HepG2 (cell line): ENCODE measurements at regions not wholly inside any gene's neighbourhood (a gene's known extent, or its start where the extent isn't known, plus 50 kb on each side); places are given as distances from the start of the nearest gene placed in this dataset.

ENCODE experiments used
- ATAC-seq: fragments of 200-7000 bp; cut with Tn5 transposase; 3 replicates; pipeline ENCODE4 v1.9.1; 2020; ENCODE audit warnings: mild to moderate bottlenecking, moderate library complexity
- BruUV-seq: library from RNA; stranded (reverse); fragments of 400-500 nt; replicated peaks from 2 replicates; lab custom pipeline; 2021; lab: Mats Ljungman, UMichigan
- CTCF ChIA-PET: fragments of 300-600 bp; formaldehyde crosslinking; extraction: SDS; loops from one replicate; lab custom pipeline; 2021; ENCODE audit warnings: low total read pairs, inconsistent platforms, low intra/inter-chr PET ratio; lab: Yijun Ruan, JAX
- POLR2A ChIA-PET: fragments of 350-600 bp; sonication (Branson Sonifier 250); formaldehyde crosslinking; loops from one replicate; lab custom pipeline; 2020; ENCODE audit warnings: antibody characterized with exemption, inconsistent platforms; lab: Yijun Ruan, JAX
- DNase-seq: peaks from one replicate; pipeline ENCODE4 v3.0.0-alpha.2; 2015; ENCODE audit warnings: low spot score
- FAIRE-seq: peaks from 3 replicates; lab custom pipeline; 2011; peaks lifted over from hg19 to GRCh38; lab: Jason Lieb, UNC
- H2AFZ ChIP-seq: one replicate; pipeline ENCODE4 v1.6.1; 2011; ENCODE audit warnings: low read length, inconsistent platforms
- H3K27ac ChIP-seq: fragments of 300-600 bp; 3 replicates; pipeline ENCODE4 v1.8.0; 2011; ENCODE audit warnings: mixed run types, mild to moderate bottlenecking, mixed read lengths, low read length, inconsistent platforms; ENCODE audit not compliant: insufficient read depth; ENCODE audit errors: extremely low read length
- H3K27me3 ChIP-seq, 2 experiments: fragments of 200-600 bp in 1 of 2; 2 replicates in 1 of 2; 3 replicates in 1 of 2; pipeline versions ENCODE4 v1.6.0 to v1.8.0; 2011; ENCODE audit warnings: low read length in 2 of 2, mild to moderate bottlenecking in 2 of 2, moderate library complexity in 2 of 2, inconsistent platforms in 1 of 2; ENCODE audit not compliant: insufficient read depth in 2 of 2, control insufficient read depth in 1 of 2
- H3K36me3 ChIP-seq, 2 experiments: fragments of 200-600 bp in 1 of 2; replicated peaks in 1 of 2; 2 replicates in 1 of 2; 3 replicates in 1 of 2; pipeline versions ENCODE4 v1.5.1 to v1.8.0; 2011; ENCODE audit warnings: low read length in 2 of 2, inconsistent platforms in 1 of 2; ENCODE audit not compliant: insufficient read depth in 2 of 2, control insufficient read depth in 1 of 2
- H3K4me1 ChIP-seq: 2 replicates; pipeline ENCODE4 v1.5.1; 2012; ENCODE audit warnings: low read length, inconsistent platforms; ENCODE audit not compliant: insufficient read depth
- H3K4me2 ChIP-seq: 2 replicates; pipeline ENCODE4 v1.6.0; 2011; ENCODE audit warnings: low read depth, low read length, inconsistent platforms
- H3K4me3 ChIP-seq, 3 experiments: fragments of 200-600 bp in 1 of 3; sonication (generic), shearing (Covaris generic) in 1 of 3; replicated peaks in 1 of 3; 2 replicates each; pipeline ENCODE4 v1.5.1; 2011 to 2016; ENCODE audit warnings: low read length in 3 of 3, inconsistent platforms in 2 of 3, low read depth in 2 of 3, mild to moderate bottlenecking in 2 of 3, control low read depth in 1 of 3, mixed read lengths in 1 of 3; ENCODE audit not compliant: insufficient read depth in 1 of 3
- H3K79me2 ChIP-seq: one replicate; pipeline ENCODE4 v1.6.1; 2011; ENCODE audit warnings: low read length, inconsistent platforms; ENCODE audit not compliant: insufficient read depth
- H3K9ac ChIP-seq: 2 replicates; pipeline ENCODE4 v1.6.0; 2011; ENCODE audit warnings: mild to moderate bottlenecking, low read depth, low read length, inconsistent platforms; ENCODE audit not compliant: insufficient read depth
- H3K9me3 ChIP-seq: 2 replicates; pipeline ENCODE4 v1.5.1; 2012; ENCODE audit warnings: mild to moderate bottlenecking, low read length
- H4K20me1 ChIP-seq: 2 replicates; pipeline ENCODE4 v1.6.0; 2011; ENCODE audit warnings: inconsistent platforms, mild to moderate bottlenecking, low read length, moderate library complexity; ENCODE audit not compliant: insufficient read depth
- ARID2 ChIP-seq: sonication (generic); formaldehyde crosslinking; IDR thresholded peaks from 2 replicates; pipeline ENCODE4 v1.8.1; 2022; ENCODE audit warnings: mild to moderate bottlenecking, missing genetic modification reagents, borderline replicate concordance
- ETV6 ChIP-seq: sonication (generic); formaldehyde crosslinking; conservative IDR thresholded peaks from 2 replicates; pipeline ENCODE4 v1.4.0; 2020; ENCODE audit warnings: missing genetic modification reagents
- GABPA ChIP-seq, 2 experiments: IDR thresholded peaks; 2 replicates each; pipeline ENCODE4 v1.6.1; 2011 to 2016; ENCODE audit warnings: low read depth in 2 of 2, low read length in 1 of 2, missing biosample characterization in 1 of 2, missing genetic modification characterization in 1 of 2
- KDM1A ChIP-seq: IDR thresholded peaks from 2 replicates; pipeline ENCODE4 v1.6.1; 2016; ENCODE audit warnings: missing compliant biosample characterization
- MED8 ChIP-seq: sonication (generic); formaldehyde crosslinking; IDR thresholded peaks from 2 replicates; pipeline ENCODE4 v1.8.1; 2023; ENCODE audit warnings: mild to moderate bottlenecking, missing genetic modification reagents; ENCODE audit not compliant: insufficient replicate concordance
- MEF2D ChIP-seq: sonication (generic); formaldehyde crosslinking; IDR thresholded peaks from 2 replicates; pipeline ENCODE4 v1.5.1; 2020; ENCODE audit warnings: mild to moderate bottlenecking, missing genetic modification reagents
- NR2C2 ChIP-seq: sonication (generic); formaldehyde crosslinking; IDR thresholded peaks from 2 replicates; pipeline ENCODE4 v1.4.0; 2020; ENCODE audit warnings: missing genetic modification reagents, mild to moderate bottlenecking, moderate library complexity, borderline replicate concordance
- PATZ1 ChIP-seq: sonication (generic); formaldehyde crosslinking; IDR thresholded peaks from 2 replicates; pipeline ENCODE4 v1.4.0; 2020; ENCODE audit warnings: missing genetic modification reagents
- SP140L ChIP-seq: sonication (generic); formaldehyde crosslinking; IDR thresholded peaks from 2 replicates; pipeline ENCODE4 v1.4.0; 2020; ENCODE audit warnings: missing genetic modification reagents, borderline replicate concordance
- STAG1 ChIP-seq: sonication (generic); formaldehyde crosslinking; IDR thresholded peaks from 2 replicates; pipeline ENCODE4 v1.4.0; 2020; ENCODE audit warnings: missing genetic modification reagents
- ZFP36 ChIP-seq: fragments of 150-350 bp; IDR thresholded peaks from 2 replicates; pipeline ENCODE4 v1.6.1; 2018; ENCODE audit warnings: borderline replicate concordance, low read length, low read depth; ENCODE audit not compliant: partially characterized antibody
- ZNF44 ChIP-seq: sonication (generic); formaldehyde crosslinking; IDR thresholded peaks from 2 replicates; pipeline ENCODE4 v1.5.1; 2020; ENCODE audit warnings: mild to moderate bottlenecking, missing genetic modification reagents
- ZNF546 ChIP-seq: sonication (generic); formaldehyde crosslinking; conservative IDR thresholded peaks from 2 replicates; pipeline ENCODE4 v1.8.1; 2023; ENCODE audit warnings: mild to moderate bottlenecking, missing genetic modification reagents
- ZNF75D ChIP-seq: sonication (generic); formaldehyde crosslinking; IDR thresholded peaks from 2 replicates; pipeline ENCODE4 v1.8.1; 2023; ENCODE audit warnings: missing genetic modification reagents, mild to moderate bottlenecking, borderline replicate concordance
- WGBS: methylation state at CpG from one replicate; pipeline ENCODE4 v1.1.6; 2017; ENCODE audit warnings: low lambda C conversion rate; 5-methylcytosine and 5-hydroxymethylcytosine counted together
- in situ Hi-C: cut with HindIII; loops from 2 replicates; pipeline ENCODE4 v1.10.0; 2017; ENCODE audit warnings: low pct_unique_long_range_greater_than_20kb; ENCODE audit not compliant: extremely low pct_ligation_motif_present
- intact Hi-C: fragments of 100-400 bp; cut with micrococcal nuclease; formaldehyde crosslinking; loops from one replicate; pipeline ENCODE4 v1.10.0; 2022; ENCODE audit not compliant: unreplicated experiment

GRCh38 chrX:70988425-70988824 is 57.5 kb upstream of the SLC7A3 start:
- ChIA-PET CTCF (no interaction called here), POLR2A (no interaction called here)
- DNase-seq (no peak), ATAC-seq (no peak), FAIRE-seq (no peak)
- Histone ChIP-seq H3K36me3 (no peaks in the 10 kb centered on the region), H3K4me2 (no peak overlapping the region), H3K79me2 (no peaks in the 10 kb centered on the region), H2AFZ (no peak overlapping the region), H4K20me1 (no peaks in the 10 kb centered on the region), H3K4me1 (no peaks in the 10 kb centered on the region), H3K4me3 (no peak overlapping the region), H3K27ac (no peak overlapping the region), H3K9me3 (no peaks in the 10 kb centered on the region), H3K27me3 (no peaks in the 10 kb centered on the region), H3K9ac (no peak overlapping the region)
- in situ Hi-C loops = no loop called here
- BruUV-seq = no TSS peak
- TF ChIP-seq ZNF546 (CRISPR knock-in tag) (no peak), ARID2 (CRISPR knock-in tag) (no peak), SP140L (no peak), KDM1A (CRISPR knock-in tag) (no peak), ZFP36 (no peak), GABPA (IDR thresholded peaks at IDR 0.05; ENCODE audit: low read depth, low read length) (0 out of 2 replicates have a peak, but pooled peaks have one; percentile 11), GABPA (CRISPR knock-in tag; IDR thresholded peaks at IDR 0.05; ENCODE audit: low read depth) (no peak), MED8 (no peak), ETV6 (CRISPR knock-in tag) (no peak), ZNF75D (CRISPR knock-in tag) (no peak), PATZ1 (CRISPR knock-in tag) (no peak), NR2C2 (peak; percentile 69), STAG1 (no peak), MEF2D (no peak), ZNF44 (no peak)
- intact Hi-C loops = no loop called here
- WGBS = 47% methylated on average over 3 of the region's 7 CpGs
